K562 (cell line): ENCODE measurements at regions not wholly inside any gene's neighbourhood (a gene's known extent, or its start where the extent isn't known, plus 50 kb on each side); places are given as distances from the start of the nearest gene placed in this dataset.

Experiments used
- ATAC-seq: fragments of 200-7000 bp; cut with Tn5 transposase; 3 replicates; pipeline ENCODE4 v1.9.1; 2020; ENCODE audit warnings: moderate library complexity
- BruUV-seq: library from RNA; stranded (reverse); fragments of 400-500 nt; replicated peaks from 2 replicates; lab custom pipeline; 2021; lab: Mats Ljungman, UMichigan
- CTCF ChIA-PET: fragments of 300-600 bp; formaldehyde crosslinking; extraction: SDS; loops from one replicate; lab custom pipeline; 2021; ENCODE audit warnings: low intra/inter-chr PET ratio; lab: Yijun Ruan, JAX
- POLR2A ChIA-PET: fragments of 300-600, 350-650 bp; sonication (Branson Sonifier 250); formaldehyde crosslinking; extraction: SDS; loops from one replicate; lab custom pipeline; 2021; ENCODE audit warnings: antibody characterized with exemption, inconsistent platforms; lab: Yijun Ruan, JAX
- DNase-seq, 4 experiments: peaks; one replicate each; pipeline versions ENCODE4 v3.0.0 to v3.0.0-alpha.2; 2011 to 2018; ENCODE audit warnings: low spot score in 3 of 4, mixed read lengths in 3 of 4; ENCODE audit errors: extremely low read depth in 1 of 4
- FAIRE-seq: peaks from 2 replicates; lab custom pipeline; 2011; peaks lifted over from hg19 to GRCh38; lab: Jason Lieb, UNC
- H2AFZ ChIP-seq: 2 replicates; pipeline ENCODE4 v1.6.0; 2011; ENCODE audit warnings: low read depth, low read length, control low read depth, inconsistent platforms
- H3K27ac ChIP-seq: fragments of 200-600 bp; 3 replicates; pipeline ENCODE4 v1.8.0; 2011; ENCODE audit warnings: low read depth, mild to moderate bottlenecking, control low read depth, inconsistent platforms, low read length, moderate library complexity, mixed read lengths; ENCODE audit errors: extremely low read depth
- H3K27me3 ChIP-seq, 2 experiments: fragments of 300-600 bp in 1 of 2; 2 replicates in 1 of 2; 3 replicates in 1 of 2; pipeline versions ENCODE4 v1.6.0 to v1.8.0; 2011; ENCODE audit warnings: inconsistent platforms in 2 of 2, low read length in 2 of 2, mild to moderate bottlenecking in 1 of 2, mixed read lengths in 1 of 2, moderate library complexity in 1 of 2; ENCODE audit not compliant: control insufficient read depth in 2 of 2, insufficient read depth in 2 of 2
- H3K36me3 ChIP-seq: fragments of 300-600 bp; 3 replicates; pipeline ENCODE4 v1.8.0; 2011; ENCODE audit warnings: mild to moderate bottlenecking, low read length, inconsistent platforms; ENCODE audit not compliant: control insufficient read depth, insufficient read depth
- H3K4me1 ChIP-seq, 2 experiments: fragments of 200-600 bp in 1 of 2; replicated peaks in 1 of 2; 2 replicates in 1 of 2; 3 replicates in 1 of 2; pipeline versions ENCODE4 v1.5.1 to v1.8.0; 2011; ENCODE audit warnings: inconsistent platforms in 2 of 2, low read length in 2 of 2, mild to moderate bottlenecking in 1 of 2, mixed read lengths in 1 of 2, moderate library complexity in 1 of 2; ENCODE audit not compliant: control insufficient read depth in 2 of 2, insufficient read depth in 2 of 2
- H3K4me2 ChIP-seq: 2 replicates; pipeline ENCODE4 v1.6.1; 2011; ENCODE audit warnings: low read length, control low read depth, inconsistent platforms, mixed read lengths; ENCODE audit not compliant: insufficient read depth
- H3K4me3 ChIP-seq: fragments of 200-600 bp; sonication (generic), shearing (Covaris generic); 2 replicates; pipeline ENCODE4 v1.5.1; 2016; ENCODE audit warnings: control low read depth, inconsistent platforms
- H3K79me2 ChIP-seq: fragments of 200-600 bp; 3 replicates; pipeline ENCODE4 v1.8.0; 2011; ENCODE audit warnings: low read length, inconsistent platforms; ENCODE audit not compliant: control insufficient read depth, insufficient read depth
- H3K9ac ChIP-seq, 2 experiments: 2 replicates each; pipeline versions ENCODE4 v1.6.0 to v1.6.1; 2011; ENCODE audit warnings: low read depth in 2 of 2, low read length in 2 of 2, control low read depth in 1 of 2, inconsistent platforms in 1 of 2, mild to moderate bottlenecking in 1 of 2, mixed read lengths in 1 of 2; ENCODE audit not compliant: insufficient read depth in 1 of 2
- H3K9me1 ChIP-seq: one replicate; pipeline ENCODE4 v1.6.0; 2011; ENCODE audit warnings: inconsistent platforms, mild to moderate bottlenecking, low read length, moderate library complexity; ENCODE audit not compliant: control insufficient read depth, insufficient read depth
- H3K9me3 ChIP-seq: replicated peaks from 2 replicates; pipeline ENCODE4 v1.5.1; 2011; ENCODE audit warnings: low read depth, low read length, inconsistent platforms; ENCODE audit not compliant: control insufficient read depth, insufficient read depth
- H4K20me1 ChIP-seq: replicated peaks from 2 replicates; pipeline ENCODE4 v1.6.1; 2011; ENCODE audit warnings: low read length, inconsistent platforms, mixed read lengths; ENCODE audit not compliant: control insufficient read depth, insufficient read depth
- ARID1B ChIP-seq: fragments of 450-650 bp; IDR thresholded peaks from 2 replicates; pipeline ENCODE4 v1.6.1; 2016; ENCODE audit warnings: antibody characterized with exemption, mild to moderate bottlenecking, inconsistent platforms
- BCL6 ChIP-seq: fragments of 250-450 bp; sonication (Bioruptor Pico); IDR thresholded peaks from 2 replicates; pipeline ENCODE4 v1.4.0; 2020
- DPF2 ChIP-seq: fragments of 450-650 bp; IDR thresholded peaks from 2 replicates; pipeline ENCODE4 v1.6.1; 2016
- FOXK1 ChIP-seq: sonication (generic); formaldehyde crosslinking; IDR thresholded peaks from 2 replicates; pipeline ENCODE4 v1.8.0; 2022; ENCODE audit warnings: missing genetic modification reagents, mild to moderate bottlenecking, borderline replicate concordance
- JUN ChIP-seq, 2 experiments: sonication (generic) in 1 of 2; formaldehyde crosslinking in 1 of 2; IDR thresholded peaks; 2 replicates each; pipeline versions ENCODE4 v1.6.1 to v1.8.0; 2012 to 2022; ENCODE audit warnings: borderline replicate concordance in 2 of 2, mild to moderate bottlenecking in 2 of 2, improper control_type of control experiment in 1 of 2, low read depth in 1 of 2, low read length in 1 of 2, missing genetic modification reagents in 1 of 2
- MTF1 ChIP-seq: fragments of 250-450 bp; sonication (Bioruptor Pico); IDR thresholded peaks from 2 replicates; pipeline ENCODE4 v1.9.0; 2021; ENCODE audit warnings: moderate library complexity, mild to moderate bottlenecking, inconsistent platforms, borderline replicate concordance
- OTX1 ChIP-seq: fragments of 450-650 bp; formaldehyde crosslinking; IDR thresholded peaks from 2 replicates; pipeline ENCODE4 v1.4.0; 2022; ENCODE audit warnings: mild to moderate bottlenecking
- PHF21A ChIP-seq: fragments of 450-650 bp; IDR thresholded peaks from 2 replicates; pipeline ENCODE4 v1.6.1; 2017; ENCODE audit warnings: low read depth, borderline replicate concordance
- ZFPM2 ChIP-seq: fragments of 250-450 bp; sonication (Bioruptor Pico); IDR thresholded peaks from 2 replicates; pipeline ENCODE4 v1.5.1; 2022; ENCODE audit warnings: mild to moderate bottlenecking
- WGBS: fragments of 100-300 bp; shearing (Covaris generic); methylation state at CpG from one replicate; pipeline ENCODE4 v1.1.6; 2016; ENCODE audit warnings: low coverage, mixed read lengths; ENCODE audit not compliant: insufficient coverage; ENCODE audit errors: missing lambda C conversion rate; 5-methylcytosine and 5-hydroxymethylcytosine counted together
- in situ Hi-C: fragments of 300-500 bp; cut with MboI; formaldehyde crosslinking; loops from 4 replicates; pipeline ENCODE4 v1.15.0; 2018; ENCODE audit warnings: inconsistent platforms, mixed read lengths
- intact Hi-C: fragments of 100-400 bp; cut with micrococcal nuclease; formaldehyde crosslinking; loops from 2 replicates; pipeline ENCODE4 v1.14.2; 2022
- TF ChIP-seq, protein P1 (sequence below): fragments of 450-650 bp; formaldehyde crosslinking; conservative IDR thresholded peaks from 2 replicates; pipeline ENCODE4 v1.4.0; 2022; ENCODE audit warnings: mild to moderate bottlenecking, missing genetic modification characterization
- TF ChIP-seq, protein P2 (sequence below): sonication (generic); formaldehyde crosslinking; IDR thresholded peaks from 2 replicates; pipeline ENCODE4 v1.8.0; 2022; ENCODE audit warnings: mild to moderate bottlenecking, missing genetic modification reagents
- TF ChIP-seq, protein P3 (sequence below), 2 experiments: fragments of 250-450 bp in 1 of 2; fragments of 450-650 bp in 1 of 2; sonication (Bioruptor Pico) in 1 of 2; IDR thresholded peaks; 2 replicates each; pipeline versions ENCODE4 v1.6.1 to v1.8.0; 2016 to 2021; ENCODE audit warnings: mild to moderate bottlenecking in 2 of 2, moderate library complexity in 2 of 2, missing compliant biosample characterization in 1 of 2, missing genetic modification characterization in 1 of 2

DNA sequence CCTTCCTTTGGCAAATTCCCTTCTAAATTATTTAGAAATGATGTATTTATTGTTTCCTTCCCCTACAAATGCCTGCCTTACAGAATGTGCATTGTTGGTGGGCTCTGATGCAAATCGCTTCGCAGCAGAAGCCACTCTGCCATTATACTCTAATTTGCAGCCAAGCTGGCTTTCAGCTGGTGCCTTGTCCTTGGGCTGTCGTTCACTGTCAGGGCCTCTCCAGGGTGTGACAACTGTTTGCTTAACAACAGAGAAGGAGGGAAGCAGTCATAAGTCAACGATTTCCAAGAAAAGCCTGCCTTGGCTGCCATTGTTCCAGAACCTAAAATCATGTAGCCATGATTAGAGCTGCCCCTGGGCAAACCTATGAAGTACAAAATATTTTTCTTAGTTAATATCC lies 260.1 kb upstream of the RGMB start:
- in situ Hi-C loops: no loop called here
- intact Hi-C loops: no loop called here
- H3K36me3 ChIP-seq: no peaks in the 10 kb centered on the region
- TF ChIP-seq PHF21A (no peak), BCL6 (CRISPR knock-in tag) (no peak), MTF1 (no peak), ZFPM2 (CRISPR knock-in tag) (no peak)
- TF ChIP-seq, protein P1, sequence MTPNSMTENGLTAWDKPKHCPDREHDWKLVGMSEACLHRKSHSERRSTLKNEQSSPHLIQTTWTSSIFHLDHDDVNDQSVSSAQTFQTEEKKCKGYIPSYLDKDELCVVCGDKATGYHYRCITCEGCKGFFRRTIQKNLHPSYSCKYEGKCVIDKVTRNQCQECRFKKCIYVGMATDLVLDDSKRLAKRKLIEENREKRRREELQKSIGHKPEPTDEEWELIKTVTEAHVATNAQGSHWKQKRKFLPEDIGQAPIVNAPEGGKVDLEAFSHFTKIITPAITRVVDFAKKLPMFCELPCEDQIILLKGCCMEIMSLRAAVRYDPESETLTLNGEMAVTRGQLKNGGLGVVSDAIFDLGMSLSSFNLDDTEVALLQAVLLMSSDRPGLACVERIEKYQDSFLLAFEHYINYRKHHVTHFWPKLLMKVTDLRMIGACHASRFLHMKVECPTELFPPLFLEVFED (CRISPR knock-in tag): no peak
- no peaks in the 10 kb centered on the region for H3K4me1 ChIP-seq
- H3K79me2 ChIP-seq: no peaks in the 10 kb centered on the region
- no peak overlapping the region for H3K4me2 ChIP-seq
- H3K9me3 ChIP-seq: peaks cover 2% of the 10 kb centered on the region; the same call in 1 of the 2 replicates
- no TSS peak for BruUV-seq
- no peak overlapping the region for H3K27ac ChIP-seq
- ATAC-seq (no peak), FAIRE-seq (no peak), DNase-seq (no peak)
- no peaks in the 10 kb centered on the region for H4K20me1 ChIP-seq
- no peaks in the 10 kb centered on the region for H3K9me1 ChIP-seq
- no peaks in the 10 kb centered on the region for H3K27me3 ChIP-seq
- no peak overlapping the region for H3K9ac ChIP-seq
- H3K4me3 ChIP-seq: no peak overlapping the region
- H2AFZ ChIP-seq: no peak overlapping the region
- 0% methylated on average over 4 of the region's 4 CpGs for WGBS
- ChIA-PET CTCF (no interaction called here), POLR2A (no interaction called here)

DNA sequence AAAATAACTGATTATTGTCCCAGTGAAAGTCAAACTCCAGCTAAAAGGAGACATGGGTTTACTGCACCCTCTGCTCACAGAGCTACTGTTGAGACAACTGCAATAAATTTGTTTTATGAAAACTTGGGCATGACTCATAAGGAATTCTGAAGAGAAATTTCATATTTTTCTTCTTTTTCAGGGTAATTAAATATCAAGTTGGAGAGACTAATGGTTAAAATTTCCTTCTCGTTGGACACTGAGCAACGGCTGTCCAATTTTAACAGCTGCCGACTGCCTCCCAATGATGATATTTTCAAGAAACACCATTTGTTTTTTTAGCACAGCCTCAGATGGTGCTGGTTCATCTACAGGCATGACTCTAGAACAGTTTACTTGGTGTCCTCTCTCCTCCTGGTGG lies 259.2 kb upstream of the RGMB start:
- in situ Hi-C loops (no loop called here), intact Hi-C loops (no loop called here)
- Histone ChIP-seq H3K36me3 (no peaks in the 10 kb centered on the region), H3K4me1 (no peaks in the 10 kb centered on the region), H3K9ac (no peak overlapping the region), H3K9me3 (peaks cover 2% of the 10 kb centered on the region; the same call in 1 of the 2 replicates), H3K79me2 (no peaks in the 10 kb centered on the region), H3K4me2 (no peak overlapping the region), H2AFZ (no peak overlapping the region), H3K27ac (no peak overlapping the region), H3K9me1 (no peaks in the 10 kb centered on the region), H3K4me3 (no peak overlapping the region), H3K27me3 (no peaks in the 10 kb centered on the region), H4K20me1 (no peaks in the 10 kb centered on the region)
- no peak for FAIRE-seq
- POLR2A ChIA-PET: no interaction called here
- ATAC-seq: no peak
- no TSS peak for BruUV-seq
- DNase-seq: no peak
- CTCF ChIA-PET: no interaction called here
- WGBS: 8% methylated on average over 3 of the region's 3 CpGs
- TF ChIP-seq OTX1: no peak
- TF ChIP-seq FOXK1 (CRISPR knock-in tag): no peak
- TF ChIP-seq JUN (IDR thresholded peaks at IDR 0.05; ENCODE audit: borderline replicate concordance, low read depth, low read length): no peak
- no peak for TF ChIP-seq JUN (CRISPR knock-in tag; IDR thresholded peaks at IDR 0.05; ENCODE audit: borderline replicate concordance)
- TF ChIP-seq ARID1B: no peak
- TF ChIP-seq, protein P2, sequence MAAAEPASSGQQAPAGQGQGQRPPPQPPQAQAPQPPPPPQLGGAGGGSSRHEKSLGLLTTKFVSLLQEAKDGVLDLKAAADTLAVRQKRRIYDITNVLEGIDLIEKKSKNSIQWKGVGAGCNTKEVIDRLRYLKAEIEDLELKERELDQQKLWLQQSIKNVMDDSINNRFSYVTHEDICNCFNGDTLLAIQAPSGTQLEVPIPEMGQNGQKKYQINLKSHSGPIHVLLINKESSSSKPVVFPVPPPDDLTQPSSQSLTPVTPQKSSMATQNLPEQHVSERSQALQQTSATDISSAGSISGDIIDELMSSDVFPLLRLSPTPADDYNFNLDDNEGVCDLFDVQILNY (CRISPR knock-in tag): no peak
- no peak for TF ChIP-seq DPF2
- TF ChIP-seq, protein P3, sequence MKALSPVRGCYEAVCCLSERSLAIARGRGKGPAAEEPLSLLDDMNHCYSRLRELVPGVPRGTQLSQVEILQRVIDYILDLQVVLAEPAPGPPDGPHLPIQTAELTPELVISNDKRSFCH (CRISPR knock-in tag; IDR thresholded peaks at IDR 0.05): no peak
- TF ChIP-seq, protein P3 (tag; IDR thresholded peaks at IDR 0.05): no peak
